Glutamatergic neuron (in vitro differentiated cells): ENCODE measurements at regions not wholly inside any gene's neighbourhood (a gene's known extent, or its start where the extent isn't known, plus 50 kb on each side); places are given as distances from the start of the nearest gene placed in this dataset.

ENCODE experiments used
- DNase-seq: peaks from one replicate; pipeline ENCODE4 v3.0.0; 2022
- H3K27ac Mint-ChIP-seq: one replicate; pipeline ENCODE4 v1.8.0; 2020; ENCODE audit warnings: mild to moderate bottlenecking, mixed read lengths, inconsistent platforms; ENCODE audit not compliant: unreplicated experiment
- H3K27me3 Mint-ChIP-seq: one replicate; pipeline ENCODE4 v1.8.0; 2020; ENCODE audit warnings: mild to moderate bottlenecking, moderate library complexity, mixed read lengths, inconsistent platforms; ENCODE audit not compliant: unreplicated experiment
- H3K36me3 Mint-ChIP-seq: one replicate; pipeline ENCODE4 v1.8.0; 2020; ENCODE audit warnings: mild to moderate bottlenecking, mixed read lengths, inconsistent platforms; ENCODE audit not compliant: unreplicated experiment
- H3K4me1 Mint-ChIP-seq: one replicate; pipeline ENCODE4 v1.8.0; 2020; ENCODE audit warnings: mild to moderate bottlenecking, low read depth, mixed read lengths, inconsistent platforms; ENCODE audit not compliant: unreplicated experiment
- H3K4me3 Mint-ChIP-seq: one replicate; pipeline ENCODE4 v1.8.0; 2020; ENCODE audit warnings: mild to moderate bottlenecking, mixed read lengths, inconsistent platforms; ENCODE audit not compliant: unreplicated experiment
- H3K9me3 Mint-ChIP-seq: one replicate; pipeline ENCODE4 v1.8.0; 2020; ENCODE audit warnings: mild to moderate bottlenecking, moderate library complexity, mixed read lengths, inconsistent platforms; ENCODE audit not compliant: unreplicated experiment
- TF ChIP-seq, protein P1 (sequence below): fragments of 200-600 bp; sonication (generic); IDR thresholded peaks from one replicate; pipeline ENCODE4 v1.5.0; 2021; ENCODE audit not compliant: partially characterized antibody, unreplicated experiment

DNA sequence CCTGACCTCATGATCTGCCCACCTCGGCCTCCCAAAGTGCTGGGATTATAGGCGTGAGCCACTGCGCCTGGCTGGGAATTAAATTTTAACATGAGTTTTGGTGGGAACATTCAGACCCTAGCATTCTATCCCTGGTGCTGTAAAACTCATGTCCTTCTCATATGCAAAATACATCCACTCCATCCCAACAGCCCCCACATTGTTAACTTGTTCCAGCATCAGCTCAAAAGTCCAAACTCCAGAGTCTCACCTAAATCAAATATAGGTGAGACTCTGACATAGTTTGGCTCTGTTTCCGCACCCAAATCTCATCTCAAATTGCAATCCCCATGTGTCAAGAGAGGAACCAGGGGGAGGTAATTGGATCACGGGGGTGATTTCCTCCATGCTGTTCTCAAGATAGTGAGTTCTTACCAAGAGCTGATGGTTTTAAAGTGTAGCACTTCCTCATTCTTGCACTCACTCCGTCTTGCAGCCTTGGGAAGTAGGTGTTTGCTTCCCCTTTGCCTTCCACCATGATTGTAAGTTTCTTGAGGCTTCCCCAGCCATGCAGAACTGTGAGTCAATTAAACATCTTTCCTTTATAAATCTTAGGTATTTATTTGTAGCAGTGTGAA, 96.2 kb upstream of the PLCL2 start:
- no peaks in the 10 kb centered on the region for H3K36me3 Mint-ChIP-seq
- H3K4me3 Mint-ChIP-seq, result no peak overlapping the region
- H3K27me3 Mint-ChIP-seq, result peaks cover 3% of the 10 kb centered on the region
- peaks cover 20% of the 10 kb centered on the region for H3K4me1 Mint-ChIP-seq
- DNase-seq, result no peak
- TF ChIP-seq, protein P1, sequence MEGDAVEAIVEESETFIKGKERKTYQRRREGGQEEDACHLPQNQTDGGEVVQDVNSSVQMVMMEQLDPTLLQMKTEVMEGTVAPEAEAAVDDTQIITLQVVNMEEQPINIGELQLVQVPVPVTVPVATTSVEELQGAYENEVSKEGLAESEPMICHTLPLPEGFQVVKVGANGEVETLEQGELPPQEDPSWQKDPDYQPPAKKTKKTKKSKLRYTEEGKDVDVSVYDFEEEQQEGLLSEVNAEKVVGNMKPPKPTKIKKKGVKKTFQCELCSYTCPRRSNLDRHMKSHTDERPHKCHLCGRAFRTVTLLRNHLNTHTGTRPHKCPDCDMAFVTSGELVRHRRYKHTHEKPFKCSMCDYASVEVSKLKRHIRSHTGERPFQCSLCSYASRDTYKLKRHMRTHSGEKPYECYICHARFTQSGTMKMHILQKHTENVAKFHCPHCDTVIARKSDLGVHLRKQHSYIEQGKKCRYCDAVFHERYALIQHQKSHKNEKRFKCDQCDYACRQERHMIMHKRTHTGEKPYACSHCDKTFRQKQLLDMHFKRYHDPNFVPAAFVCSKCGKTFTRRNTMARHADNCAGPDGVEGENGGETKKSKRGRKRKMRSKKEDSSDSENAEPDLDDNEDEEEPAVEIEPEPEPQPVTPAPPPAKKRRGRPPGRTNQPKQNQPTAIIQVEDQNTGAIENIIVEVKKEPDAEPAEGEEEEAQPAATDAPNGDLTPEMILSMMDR, result no peak
- H3K27ac Mint-ChIP-seq, result no peak overlapping the region
- peaks cover 6% of the 10 kb centered on the region for H3K9me3 Mint-ChIP-seq

DNA sequence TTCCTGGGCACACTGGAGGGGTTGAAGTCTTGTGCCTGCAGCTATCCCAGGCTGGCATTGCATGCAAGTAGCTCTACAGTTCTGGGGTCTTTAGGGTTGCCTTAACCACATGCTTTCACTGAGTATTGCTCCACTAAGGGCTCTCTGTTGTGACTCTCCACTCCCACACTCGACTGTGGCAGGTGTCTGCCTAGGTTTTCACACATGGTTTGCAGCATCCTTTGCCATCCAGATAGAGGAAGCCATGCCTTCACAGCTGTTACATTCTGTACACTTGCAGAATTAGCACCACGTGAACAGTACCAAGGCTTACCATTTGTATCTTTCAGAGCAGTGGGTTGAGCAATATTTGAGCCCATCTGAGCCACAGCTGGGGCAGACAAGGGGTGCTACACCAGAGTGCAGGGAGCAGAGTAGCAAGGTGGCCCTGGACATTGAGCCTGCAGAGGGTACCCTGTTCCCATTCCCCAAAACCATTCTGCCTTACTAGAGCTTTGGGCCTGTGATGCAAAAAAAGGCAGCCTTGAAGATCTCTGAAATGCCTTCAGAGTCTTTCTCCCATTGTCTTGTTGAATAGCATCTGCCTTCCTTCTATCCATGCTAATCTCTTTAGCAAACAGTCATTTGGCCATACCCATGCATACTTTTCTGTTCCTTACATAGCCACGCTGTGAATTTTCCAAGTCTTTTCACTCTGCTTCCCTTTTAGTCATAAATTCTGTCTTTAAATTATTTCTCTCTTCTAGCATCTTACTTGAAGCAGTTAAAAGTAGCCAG, 95.2 kb upstream of the PLCL2 start:
- Mint-ChIP-seq H3K36me3 (peaks cover 4% of the 10 kb centered on the region), H3K4me1 (peaks cover 27% of the 10 kb centered on the region), H3K4me3 (no peak overlapping the region), H3K9me3 (peaks cover 6% of the 10 kb centered on the region), H3K27me3 (peaks cover 3% of the 10 kb centered on the region), H3K27ac (no peak overlapping the region)
- TF ChIP-seq, protein P1, result no peak
- no peak for DNase-seq

DNA sequence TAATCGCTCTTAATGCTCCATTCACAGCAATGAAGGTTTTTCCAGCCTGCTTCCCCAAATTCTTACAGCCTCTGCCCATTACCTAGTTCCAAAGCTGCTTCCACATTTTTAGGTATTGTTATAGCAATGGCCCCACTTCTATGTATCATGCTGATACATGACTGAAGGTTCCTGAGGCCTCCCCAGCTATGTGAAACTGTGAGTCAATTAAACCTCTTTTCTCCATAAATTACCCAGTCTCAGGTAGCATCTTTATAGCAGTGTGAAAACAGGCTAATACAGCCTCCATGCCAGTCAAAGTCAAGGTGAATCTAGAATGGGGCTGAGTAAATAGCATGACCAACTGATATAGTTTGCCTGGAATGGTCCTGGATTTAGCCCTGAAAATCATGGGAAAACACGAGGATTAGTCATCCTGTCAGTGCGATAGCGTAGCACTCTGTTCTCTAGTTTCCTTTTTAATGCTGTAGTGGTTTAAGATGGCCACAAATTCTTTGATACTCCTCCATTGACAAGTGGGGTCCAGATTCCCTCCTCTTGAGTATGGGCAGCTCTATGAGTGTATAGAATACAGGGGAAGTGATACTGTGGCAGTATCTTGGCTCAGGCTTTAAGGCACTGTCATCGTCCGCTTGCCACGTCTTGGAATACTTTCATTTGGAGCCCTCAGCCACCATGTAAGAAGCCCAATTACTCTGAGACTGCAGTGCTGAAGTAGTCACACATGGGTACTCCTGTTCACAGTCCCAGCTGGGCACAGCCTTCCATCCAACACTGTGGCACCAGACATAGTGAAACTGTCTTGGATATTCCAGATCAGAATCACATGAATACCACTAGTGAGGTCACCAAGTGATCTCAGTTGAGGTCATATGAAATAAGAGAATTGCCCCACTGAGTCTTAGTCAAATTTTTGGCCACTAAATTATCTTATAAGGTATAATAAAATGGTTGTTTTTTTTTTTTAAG, 94.0 kb upstream of the PLCL2 start:
- TF ChIP-seq, protein P1, result no peak
- H3K27me3 Mint-ChIP-seq, result peaks cover 3% of the 10 kb centered on the region
- H3K4me1 Mint-ChIP-seq, result peaks cover 33% of the 10 kb centered on the region
- DNase-seq, result no peak
- H3K4me3 Mint-ChIP-seq, result no peak overlapping the region
- H3K27ac Mint-ChIP-seq, result no peak overlapping the region
- H3K36me3 Mint-ChIP-seq, result peaks cover 4% of the 10 kb centered on the region
- peaks cover 8% of the 10 kb centered on the region for H3K9me3 Mint-ChIP-seq

DNA sequence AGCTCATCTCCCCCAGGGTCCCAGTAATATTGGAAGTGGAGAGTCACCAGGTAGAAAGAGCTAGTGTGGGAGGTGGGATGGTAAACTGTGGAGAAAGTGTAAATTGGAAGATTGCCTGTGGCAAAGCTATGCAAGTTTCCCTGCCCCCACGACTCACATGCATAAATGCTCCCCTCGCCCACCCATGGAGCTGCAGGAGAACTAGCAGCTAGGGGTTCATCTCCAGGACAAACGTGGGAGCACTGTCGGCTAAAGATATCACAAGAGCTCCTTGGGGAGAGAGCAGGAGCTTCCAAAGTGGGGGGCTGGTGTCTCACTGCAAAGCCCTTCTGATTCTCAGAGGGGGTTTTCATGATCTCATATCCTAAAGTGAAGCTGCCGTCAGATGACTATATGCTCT, 91.4 kb upstream of the PLCL2 start:
- peaks cover 4% of the 10 kb centered on the region for H3K36me3 Mint-ChIP-seq
- peaks cover 9% of the 10 kb centered on the region for H3K9me3 Mint-ChIP-seq
- H3K27ac Mint-ChIP-seq, result no peak overlapping the region
- DNase-seq, result no peak
- H3K27me3 Mint-ChIP-seq, result peaks cover 2% of the 10 kb centered on the region
- TF ChIP-seq, protein P1, result no peak
- peaks cover 44% of the 10 kb centered on the region for H3K4me1 Mint-ChIP-seq
- H3K4me3 Mint-ChIP-seq, result no peak overlapping the region
